ENCODE measurements at regions not wholly inside any gene's neighbourhood (a gene's known extent, or its start where the extent isn't known, plus 50 kb on each side); places are given as distances from the start of the nearest gene placed in this dataset.

DNA sequence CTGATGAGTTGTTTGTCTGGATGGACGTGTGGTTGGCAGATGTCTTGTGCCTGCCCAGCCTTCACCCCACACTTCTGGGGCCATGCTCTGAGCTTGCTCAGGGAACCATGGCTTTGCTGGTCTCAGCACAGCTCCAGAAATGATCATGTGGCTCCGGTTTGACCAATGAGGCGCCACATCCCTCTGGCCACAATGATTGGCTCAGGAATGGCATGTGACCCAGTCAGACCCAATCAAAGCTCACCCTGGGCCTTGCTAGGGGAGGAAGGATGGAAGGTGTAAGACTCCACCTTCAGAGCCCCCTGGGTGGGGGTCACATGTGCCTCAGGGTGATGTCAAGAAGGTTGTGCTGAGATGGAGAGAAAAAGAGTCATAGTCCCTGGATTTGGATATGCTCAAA is 281.6 kb upstream of the SULF2 start:
- Histone ChIP-seq H3K27ac (ENCODE audit: low read depth, low read length) (no peak overlapping the region), H3K9me3 (ENCODE audit: low read depth, low read length) (no peaks in the 10 kb centered on the region), H2AFZ (ENCODE audit: low read length) (no peak overlapping the region), H3K36me3 (ENCODE audit: insufficient read depth, low read length) (no peaks in the 10 kb centered on the region), H3K4me3 (ENCODE audit: insufficient read depth, low read length) (no peak overlapping the region), H3K4me2 (ENCODE audit: insufficient read depth, low read length) (no peak overlapping the region), H3K4me1 (ENCODE audit: insufficient read depth, low read length) (peaks cover 10% of the 10 kb centered on the region), H3K27me3 (ENCODE audit: insufficient read depth, low read length) (no peaks in the 10 kb centered on the region), H3K79me2 (ENCODE audit: insufficient read depth, low read length) (no peaks in the 10 kb centered on the region), H4K20me1 (ENCODE audit: insufficient read depth, low read length) (no peaks in the 10 kb centered on the region)
- DNase-seq (ENCODE audit: insufficient read length, low spot score, missing footprints) = peak; percentile 79
- TF ChIP-seq CTCF (IDR thresholded peaks at IDR 0.05; ENCODE audit: extremely low read depth, low read depth, low read length) = no peak

- Histone ChIP-seq H3K4me3 (ENCODE audit: insufficient read depth, low read length) (no peak overlapping the region), H3K4me2 (ENCODE audit: insufficient read depth, low read length) (no peak overlapping the region), H3K27ac (ENCODE audit: low read depth, low read length) (no peak overlapping the region), H3K27me3 (ENCODE audit: insufficient read depth, low read length) (no peaks in the 10 kb centered on the region), H3K9me3 (ENCODE audit: low read depth, low read length) (no peaks in the 10 kb centered on the region), H3K79me2 (ENCODE audit: insufficient read depth, low read length) (no peaks in the 10 kb centered on the region), H3K36me3 (ENCODE audit: insufficient read depth, low read length) (no peaks in the 10 kb centered on the region), H3K4me1 (ENCODE audit: insufficient read depth, low read length) (peaks cover 10% of the 10 kb centered on the region), H4K20me1 (ENCODE audit: insufficient read depth, low read length) (no peaks in the 10 kb centered on the region), H2AFZ (ENCODE audit: low read length) (no peak overlapping the region)
- TF ChIP-seq CTCF (IDR thresholded peaks at IDR 0.05; ENCODE audit: extremely low read depth, low read depth, low read length) = no peak
- peak; percentile 42 for DNase-seq (ENCODE audit: insufficient read length, low spot score, missing footprints)
Measured at GRCh38 chr20:48066246-48066645, 281.0 kb upstream of the SULF2 start.

DNA sequence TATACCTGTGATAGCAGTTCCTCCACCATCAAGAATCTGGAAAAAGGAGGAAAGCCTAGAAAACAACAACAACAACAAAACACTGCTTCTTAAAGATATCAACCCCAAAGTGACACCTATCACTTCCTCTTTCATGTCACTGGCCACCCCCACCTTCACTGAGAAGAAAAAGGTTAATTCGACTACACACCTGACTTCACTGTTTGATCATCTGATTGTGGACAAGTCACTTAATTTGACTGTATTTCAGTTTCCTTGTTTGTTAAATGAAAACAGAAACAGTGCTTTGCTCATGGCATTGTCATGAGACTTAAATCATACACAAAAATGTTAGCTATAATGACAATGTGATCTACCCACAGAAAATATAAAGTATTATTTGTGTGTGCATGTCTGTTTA is 280.6 kb upstream of the SULF2 start:
- no peaks in the 10 kb centered on the region for H3K79me2 ChIP-seq (ENCODE audit: insufficient read depth, low read length)
- TF ChIP-seq CTCF (IDR thresholded peaks at IDR 0.05; ENCODE audit: extremely low read depth, low read depth, low read length) = no peak
- no peak overlapping the region for H3K4me3 ChIP-seq (ENCODE audit: insufficient read depth, low read length)
- H3K36me3 ChIP-seq (ENCODE audit: insufficient read depth, low read length) = no peaks in the 10 kb centered on the region
- no peaks in the 10 kb centered on the region for H3K27me3 ChIP-seq (ENCODE audit: insufficient read depth, low read length)
- no peaks in the 10 kb centered on the region for H4K20me1 ChIP-seq (ENCODE audit: insufficient read depth, low read length)
- H2AFZ ChIP-seq (ENCODE audit: low read length) = no peak overlapping the region
- no peak for DNase-seq (ENCODE audit: insufficient read length, low spot score, missing footprints)
- H3K4me1 ChIP-seq (ENCODE audit: insufficient read depth, low read length) = peaks cover 10% of the 10 kb centered on the region
- H3K27ac ChIP-seq (ENCODE audit: low read depth, low read length) = peak overlapping the region; percentile 38
- H3K9me3 ChIP-seq (ENCODE audit: low read depth, low read length) = no peaks in the 10 kb centered on the region
- H3K4me2 ChIP-seq (ENCODE audit: insufficient read depth, low read length) = no peak overlapping the region

- peak; percentile 91 for DNase-seq (ENCODE audit: insufficient read length, low spot score, missing footprints)
- no peak overlapping the region for H3K4me2 ChIP-seq (ENCODE audit: insufficient read depth, low read length)
- H2AFZ ChIP-seq (ENCODE audit: low read length) = no peak overlapping the region
- peak overlapping the region; percentile 38 for H3K27ac ChIP-seq (ENCODE audit: low read depth, low read length)
- no peak overlapping the region for H3K4me3 ChIP-seq (ENCODE audit: insufficient read depth, low read length)
- no peaks in the 10 kb centered on the region for H3K36me3 ChIP-seq (ENCODE audit: insufficient read depth, low read length)
- no peak for TF ChIP-seq CTCF (IDR thresholded peaks at IDR 0.05; ENCODE audit: extremely low read depth, low read depth, low read length)
- H3K27me3 ChIP-seq (ENCODE audit: insufficient read depth, low read length) = no peaks in the 10 kb centered on the region
- H3K79me2 ChIP-seq (ENCODE audit: insufficient read depth, low read length) = no peaks in the 10 kb centered on the region
- peaks cover 10% of the 10 kb centered on the region for H3K4me1 ChIP-seq (ENCODE audit: insufficient read depth, low read length)
- peaks cover 3% of the 10 kb centered on the region for H4K20me1 ChIP-seq (ENCODE audit: insufficient read depth, low read length)
- no peaks in the 10 kb centered on the region for H3K9me3 ChIP-seq (ENCODE audit: low read depth, low read length)
Measured at GRCh38 chr20:48064929-48065328, 279.6 kb upstream of the SULF2 start.

All from osteoblast (primary cell).